HFF-Myc (cell line): ENCODE measurements at regions not wholly inside any gene's neighbourhood (a gene's known extent, or its start where the extent isn't known, plus 50 kb on each side); places are given as distances from the start of the nearest gene placed in this dataset.

Experiments
- DNase-seq: peaks from one replicate; pipeline ENCODE4 v3.0.0-alpha.2; 2011; ENCODE audit warnings: low read depth; ENCODE audit errors: extremely low read depth
- H3K4me3 ChIP-seq: replicated peaks from 2 replicates; pipeline ENCODE4 v1.5.1; 2011; ENCODE audit warnings: low read depth, mild to moderate bottlenecking, control low read depth, low read length
- CTCF ChIP-seq: IDR thresholded peaks from 2 replicates; pipeline ENCODE4 v1.5.1; 2012; ENCODE audit warnings: mild to moderate bottlenecking, low read depth, low read length, control low read depth; ENCODE audit errors: missing control alignments

- DNase-seq, result no peak
Measured at GRCh38 chr6:145047891-145048290, 687.4 kb downstream of the EPM2A start.

GRCh38 chr6:145051661-145052060 is 683.7 kb downstream of the EPM2A start:
- H3K4me3 ChIP-seq, result no peak overlapping the region
- DNase-seq, result no peak
- no peak for TF ChIP-seq CTCF

More at GRCh38 chr6:145047891-145048290, 687.4 kb downstream of the EPM2A start:
- no peak for TF ChIP-seq CTCF
- H3K4me3 ChIP-seq, result no peak overlapping the region

DNA sequence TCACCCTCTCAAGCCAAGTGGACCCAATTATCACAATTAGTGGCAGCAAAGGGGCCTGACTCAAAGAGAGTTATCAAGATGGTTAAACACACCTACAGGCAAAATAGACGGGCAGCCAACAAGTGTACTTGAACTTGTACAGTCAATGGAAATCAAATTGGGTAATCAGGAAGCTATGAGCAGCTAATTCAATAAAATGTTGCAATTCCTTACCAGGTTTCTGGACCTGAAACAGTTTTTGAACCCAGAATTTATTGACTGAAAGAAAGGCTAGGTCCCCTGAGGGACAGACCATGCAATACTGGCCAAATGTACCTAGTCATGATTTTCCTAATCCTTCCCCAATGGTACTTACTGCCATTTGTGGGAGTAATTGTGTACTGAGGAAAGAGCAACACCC is 679.8 kb downstream of the EPM2A start:
- no peak overlapping the region for H3K4me3 ChIP-seq
- no peak for DNase-seq
- TF ChIP-seq CTCF, result no peak

GRCh38 chr6:145060714-145061113 is 674.6 kb downstream of the EPM2A start:
- TF ChIP-seq CTCF, result no peak
- DNase-seq, result no peak
- no peak overlapping the region for H3K4me3 ChIP-seq

DNA sequence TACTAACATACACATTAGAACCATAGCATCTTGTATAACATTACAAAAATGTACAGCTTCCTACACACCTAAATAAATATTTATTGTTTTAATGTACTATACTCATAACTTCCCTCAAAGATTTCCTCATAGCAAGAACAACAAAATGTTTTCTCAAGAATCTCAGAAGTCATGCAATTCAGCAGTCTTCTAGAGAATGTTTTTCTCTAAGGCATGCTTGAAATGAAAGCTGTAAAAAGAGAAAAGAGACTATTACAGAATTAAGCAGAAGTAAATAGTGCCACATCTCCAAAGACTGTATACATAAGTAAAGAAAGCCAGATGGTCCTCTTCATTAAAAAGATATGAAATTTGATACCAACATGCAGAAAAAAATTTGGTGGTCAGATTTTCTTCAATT is 672.2 kb downstream of the EPM2A start:
- no peak for DNase-seq
- TF ChIP-seq CTCF, result no peak

DNA sequence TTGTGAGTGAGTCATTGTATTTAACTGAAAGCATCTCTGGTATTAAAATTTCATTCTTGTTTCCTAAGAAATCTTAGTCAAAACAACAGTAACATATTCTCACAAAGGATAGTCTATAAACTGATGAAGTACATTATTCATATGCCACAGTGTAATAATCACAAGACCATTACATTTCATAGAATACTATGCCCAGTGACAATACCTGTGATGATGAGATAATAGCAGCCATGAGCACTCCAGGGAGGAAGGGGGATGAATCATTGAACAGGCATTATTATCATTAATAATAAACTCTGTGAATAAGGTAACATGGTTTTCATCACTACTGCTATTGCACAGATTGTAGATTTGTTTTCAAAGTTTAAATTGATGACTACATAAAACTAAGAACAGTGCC is 667.9 kb downstream of the EPM2A start:
- no peak for TF ChIP-seq CTCF
- H3K4me3 ChIP-seq, result no peak overlapping the region
- DNase-seq, result no peak

More for the DNA sequence above, 672.2 kb downstream of the EPM2A start:
- no peak overlapping the region for H3K4me3 ChIP-seq

GRCh38 chr6:145068577-145068976 is 666.7 kb downstream of the EPM2A start:
- no peak for DNase-seq
- no peak for TF ChIP-seq CTCF
- H3K4me3 ChIP-seq, result no peak overlapping the region
